GM10266 (cell line): ENCODE measurements at regions not wholly inside any gene's neighbourhood (a gene's known extent, or its start where the extent isn't known, plus 50 kb on each side); places are given as distances from the start of the nearest gene placed in this dataset.

Experiments
- DNase-seq: peaks from one replicate; pipeline ENCODE4 v3.0.0; 2012; ENCODE audit errors: extremely low spot score
- TF ChIP-seq, protein P1 (sequence below): IDR thresholded peaks from 2 replicates; pipeline ENCODE4 v1.5.1; 2012; ENCODE audit warnings: mild to moderate bottlenecking, low read depth; ENCODE audit not compliant: control insufficient read depth, insufficient read depth; ENCODE audit errors: missing control alignments

DNA sequence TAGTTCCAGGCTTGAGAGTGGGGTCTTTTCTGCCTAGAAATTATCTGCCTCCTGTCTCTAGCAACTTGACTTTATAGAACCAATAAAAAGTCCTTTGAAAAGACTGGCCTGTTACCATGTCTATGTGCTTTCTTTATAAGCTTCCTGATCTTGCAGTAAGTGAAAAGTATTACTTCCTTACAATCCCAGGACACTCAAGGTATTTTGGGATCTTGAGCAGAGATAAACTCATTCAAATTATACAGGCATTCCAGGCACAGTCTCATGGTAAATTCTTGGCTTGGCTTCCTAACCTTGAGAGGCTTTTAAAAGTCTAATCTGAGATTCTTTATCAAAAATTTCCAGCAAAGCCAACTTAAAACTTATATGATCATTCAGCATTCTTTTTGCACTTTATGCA lies 833.0 kb upstream of the POU3F4 start:
- no peak for DNase-seq
- TF ChIP-seq, protein P1, sequence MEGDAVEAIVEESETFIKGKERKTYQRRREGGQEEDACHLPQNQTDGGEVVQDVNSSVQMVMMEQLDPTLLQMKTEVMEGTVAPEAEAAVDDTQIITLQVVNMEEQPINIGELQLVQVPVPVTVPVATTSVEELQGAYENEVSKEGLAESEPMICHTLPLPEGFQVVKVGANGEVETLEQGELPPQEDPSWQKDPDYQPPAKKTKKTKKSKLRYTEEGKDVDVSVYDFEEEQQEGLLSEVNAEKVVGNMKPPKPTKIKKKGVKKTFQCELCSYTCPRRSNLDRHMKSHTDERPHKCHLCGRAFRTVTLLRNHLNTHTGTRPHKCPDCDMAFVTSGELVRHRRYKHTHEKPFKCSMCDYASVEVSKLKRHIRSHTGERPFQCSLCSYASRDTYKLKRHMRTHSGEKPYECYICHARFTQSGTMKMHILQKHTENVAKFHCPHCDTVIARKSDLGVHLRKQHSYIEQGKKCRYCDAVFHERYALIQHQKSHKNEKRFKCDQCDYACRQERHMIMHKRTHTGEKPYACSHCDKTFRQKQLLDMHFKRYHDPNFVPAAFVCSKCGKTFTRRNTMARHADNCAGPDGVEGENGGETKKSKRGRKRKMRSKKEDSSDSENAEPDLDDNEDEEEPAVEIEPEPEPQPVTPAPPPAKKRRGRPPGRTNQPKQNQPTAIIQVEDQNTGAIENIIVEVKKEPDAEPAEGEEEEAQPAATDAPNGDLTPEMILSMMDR = no peak

DNA sequence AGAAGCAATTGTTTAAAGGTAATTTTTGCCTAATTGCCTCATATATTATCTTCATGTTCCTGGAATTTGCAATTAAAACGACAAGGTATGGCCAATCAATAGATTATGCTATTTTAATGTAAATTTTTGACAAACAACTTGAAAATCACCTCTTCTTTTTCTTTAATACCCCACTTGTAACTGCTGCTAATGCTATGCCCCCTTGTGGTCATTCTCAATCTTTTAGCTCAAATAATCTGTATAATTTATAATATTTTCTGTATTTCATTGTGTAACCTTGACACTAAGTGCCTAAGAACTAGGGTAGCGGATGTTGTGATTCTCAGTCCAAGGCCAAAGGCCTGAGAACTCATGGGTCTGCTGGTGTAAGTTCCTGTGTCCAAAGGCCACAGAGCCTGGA lies 831.7 kb upstream of the POU3F4 start:
- no peak for DNase-seq
- TF ChIP-seq, protein P1 = peak; percentile 3

DNA sequence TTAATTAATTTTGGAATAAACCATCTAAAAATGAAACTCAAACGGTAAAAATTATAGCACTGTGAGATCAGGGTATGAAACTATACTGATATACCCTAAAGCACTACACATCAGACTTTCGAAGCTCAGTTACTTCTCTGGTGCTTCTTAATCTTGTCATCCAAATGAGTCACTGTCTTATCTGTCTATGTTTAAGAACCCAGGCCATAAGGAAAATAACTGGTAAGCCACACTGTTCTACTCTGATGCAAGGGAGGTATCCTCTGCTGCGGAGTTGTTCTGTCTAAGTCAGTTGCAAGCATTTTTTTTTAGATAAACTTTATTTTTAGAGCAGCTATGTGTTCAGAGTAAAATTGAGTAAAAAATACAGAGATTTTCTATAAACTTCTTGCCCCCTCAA lies 830.8 kb upstream of the POU3F4 start:
- no peak for DNase-seq
- TF ChIP-seq, protein P1 = no peak

DNA sequence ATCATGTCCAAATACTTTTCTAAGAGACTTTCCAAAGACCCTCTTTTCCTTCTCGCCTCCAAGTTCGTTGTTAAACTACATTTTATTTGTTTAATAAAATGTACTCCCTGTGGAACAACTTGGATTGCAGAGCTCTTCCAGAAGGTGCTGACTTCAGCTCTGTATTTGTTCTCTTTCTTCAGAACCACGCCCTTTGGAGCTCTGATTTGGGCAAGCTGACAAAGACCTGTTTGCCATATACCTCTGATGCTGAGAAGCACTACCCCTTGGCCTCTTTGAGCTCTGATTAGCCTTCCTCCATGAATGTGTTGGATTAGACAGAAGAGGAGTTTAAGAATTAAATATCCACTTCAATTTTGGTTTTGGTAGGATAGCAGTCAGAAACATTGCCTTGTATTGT lies 815.1 kb upstream of the POU3F4 start:
- TF ChIP-seq, protein P1 = no peak
- DNase-seq = no peak

DNA sequence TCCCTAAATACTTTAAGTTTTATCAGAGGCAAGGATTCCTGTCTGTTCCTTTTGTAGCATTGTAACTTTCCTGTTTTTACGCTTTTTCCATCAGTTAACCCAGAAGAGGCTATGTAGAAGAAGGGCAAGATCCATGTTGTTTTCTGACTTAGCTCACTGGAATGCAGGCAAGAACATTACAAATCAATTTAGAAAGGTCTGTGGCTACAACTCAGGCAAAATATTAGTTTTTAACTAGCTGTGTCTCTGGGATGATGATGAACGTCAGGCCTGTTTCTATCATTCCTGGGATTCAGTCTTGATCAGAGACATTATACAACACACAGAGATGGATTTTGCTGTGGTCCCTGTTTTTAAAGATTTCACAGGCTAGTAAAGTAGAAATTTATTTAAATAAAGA lies 813.0 kb upstream of the POU3F4 start:
- TF ChIP-seq, protein P1 = no peak

DNA sequence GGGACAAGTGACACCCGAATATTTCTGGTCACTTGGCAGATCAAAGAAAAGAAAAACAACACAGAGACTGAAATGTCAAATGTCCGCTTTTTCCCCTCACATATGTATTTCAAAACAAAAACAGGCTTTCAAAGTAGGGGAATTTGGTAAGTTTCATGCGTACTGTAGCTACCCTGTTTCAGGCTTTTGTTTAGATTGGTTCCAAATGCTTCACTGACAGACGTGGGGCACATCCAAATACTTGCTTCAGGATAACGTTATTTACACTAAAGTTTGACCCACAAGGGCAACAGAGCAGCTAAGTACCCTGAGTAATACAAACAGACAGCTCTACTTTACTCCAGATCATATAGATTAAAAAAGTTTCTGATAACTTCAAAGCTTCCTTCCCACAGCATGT lies 804.5 kb upstream of the POU3F4 start:
- DNase-seq = no peak
- TF ChIP-seq, protein P1 = no peak

More for the DNA sequence above, 813.0 kb upstream of the POU3F4 start:
- DNase-seq = no peak

DNA sequence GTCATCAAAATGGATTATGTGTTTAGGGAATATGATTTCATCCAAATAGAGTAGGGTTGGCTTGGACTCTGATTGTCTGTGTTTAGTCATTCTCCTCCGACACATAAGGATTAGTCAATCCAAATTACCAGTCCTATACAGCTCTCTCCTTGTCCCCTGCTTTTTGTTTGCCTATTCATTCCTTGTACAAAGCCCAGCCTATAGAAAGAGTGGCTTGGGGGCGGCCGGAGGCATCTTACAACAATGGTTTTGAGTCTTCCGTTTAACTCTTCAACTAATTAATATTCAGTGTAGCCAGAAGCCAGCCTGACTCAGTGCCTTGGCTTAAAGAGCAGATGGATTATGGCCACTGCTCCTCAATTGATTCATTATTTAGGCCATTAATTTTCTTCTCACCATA lies 796.6 kb upstream of the POU3F4 start:
- TF ChIP-seq, protein P1 = no peak
- no peak for DNase-seq
